Dendritic cell treated with granulocyte-macrophage colony-stimulating factor and Interleukin-4, amounts not matched to agents 40 ng/mL and 50 ng/mL, for 4 days (primary cell): ENCODE measurements at regions not wholly inside any gene's neighbourhood (a gene's known extent, or its start where the extent isn't known, plus 50 kb on each side); places are given as distances from the start of the nearest gene placed in this dataset.

Source experiments
- H3K27ac Mint-ChIP-seq: one replicate; pipeline ENCODE4 v1.8.0; 2022; ENCODE audit warnings: mild to moderate bottlenecking, mixed read lengths
- H3K27me3 Mint-ChIP-seq: one replicate; pipeline ENCODE4 v1.8.0; 2022; ENCODE audit warnings: mild to moderate bottlenecking, mixed read lengths
- H3K36me3 Mint-ChIP-seq: one replicate; pipeline ENCODE4 v1.8.0; 2022; ENCODE audit warnings: low read depth, mixed read lengths
- H3K4me1 Mint-ChIP-seq: one replicate; pipeline ENCODE4 v1.8.0; 2022; ENCODE audit warnings: low read depth, mixed read lengths
- H3K4me3 Mint-ChIP-seq: one replicate; pipeline ENCODE4 v1.8.0; 2022; ENCODE audit warnings: mild to moderate bottlenecking, moderate library complexity, mixed read lengths
- H3K9me3 Mint-ChIP-seq: one replicate; pipeline ENCODE4 v1.8.0; 2022; ENCODE audit warnings: mixed read lengths
- intact Hi-C: fragments of 100-400 bp; cut with micrococcal nuclease; formaldehyde crosslinking; loops from one replicate; pipeline ENCODE4 v1.15.0; 2022

DNA sequence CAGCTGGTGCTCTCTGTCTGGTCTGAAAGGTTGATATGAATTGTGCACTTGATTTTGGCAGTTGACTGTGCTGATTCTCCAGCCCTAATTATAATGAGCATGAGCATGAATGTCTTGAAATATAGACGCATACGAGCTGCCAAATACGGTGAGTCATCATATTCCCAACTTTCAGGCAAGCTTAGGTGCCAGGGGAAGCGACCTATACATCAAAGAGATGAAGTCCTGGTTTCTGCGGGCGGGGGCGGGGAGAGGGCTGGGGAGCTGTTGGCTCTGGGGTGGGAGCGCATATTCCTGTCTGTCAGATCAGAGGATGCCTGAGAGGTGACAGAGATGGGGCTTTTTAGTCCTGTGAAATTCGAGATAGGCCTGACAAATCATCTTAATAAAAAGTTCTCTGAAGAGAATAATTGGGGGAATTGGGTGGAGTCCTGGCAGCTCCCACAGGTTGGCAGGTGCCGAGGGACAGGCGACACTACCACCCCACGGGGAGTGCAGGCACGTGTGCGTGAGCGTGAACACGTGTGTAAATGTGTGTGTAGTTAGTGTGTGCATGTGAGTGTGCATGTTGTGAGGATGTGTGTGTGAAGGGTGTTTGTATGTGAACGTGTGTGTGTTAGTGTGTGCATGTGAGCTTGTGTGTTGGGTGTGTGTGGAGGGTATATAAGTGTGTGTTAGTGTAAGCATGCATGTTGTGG, 865.3 kb downstream of the TBC1D22A start:
- Mint-ChIP-seq H3K4me1 (no peaks in the 10 kb centered on the region), H3K27ac (no peak overlapping the region), H3K36me3 (no peaks in the 10 kb centered on the region), H3K9me3 (no peaks in the 10 kb centered on the region), H3K27me3 (no peaks in the 10 kb centered on the region), H3K4me3 (no peak overlapping the region)
- intact Hi-C loops = no loop called here

GRCh38 chr22:47626428-47627390, 864.3 kb downstream of the TBC1D22A start:
- Mint-ChIP-seq H3K9me3 (no peaks in the 10 kb centered on the region), H3K4me3 (no peak overlapping the region), H3K4me1 (no peaks in the 10 kb centered on the region), H3K27ac (no peak overlapping the region), H3K36me3 (no peaks in the 10 kb centered on the region), H3K27me3 (no peaks in the 10 kb centered on the region)
- intact Hi-C loops = no loop called here

DNA sequence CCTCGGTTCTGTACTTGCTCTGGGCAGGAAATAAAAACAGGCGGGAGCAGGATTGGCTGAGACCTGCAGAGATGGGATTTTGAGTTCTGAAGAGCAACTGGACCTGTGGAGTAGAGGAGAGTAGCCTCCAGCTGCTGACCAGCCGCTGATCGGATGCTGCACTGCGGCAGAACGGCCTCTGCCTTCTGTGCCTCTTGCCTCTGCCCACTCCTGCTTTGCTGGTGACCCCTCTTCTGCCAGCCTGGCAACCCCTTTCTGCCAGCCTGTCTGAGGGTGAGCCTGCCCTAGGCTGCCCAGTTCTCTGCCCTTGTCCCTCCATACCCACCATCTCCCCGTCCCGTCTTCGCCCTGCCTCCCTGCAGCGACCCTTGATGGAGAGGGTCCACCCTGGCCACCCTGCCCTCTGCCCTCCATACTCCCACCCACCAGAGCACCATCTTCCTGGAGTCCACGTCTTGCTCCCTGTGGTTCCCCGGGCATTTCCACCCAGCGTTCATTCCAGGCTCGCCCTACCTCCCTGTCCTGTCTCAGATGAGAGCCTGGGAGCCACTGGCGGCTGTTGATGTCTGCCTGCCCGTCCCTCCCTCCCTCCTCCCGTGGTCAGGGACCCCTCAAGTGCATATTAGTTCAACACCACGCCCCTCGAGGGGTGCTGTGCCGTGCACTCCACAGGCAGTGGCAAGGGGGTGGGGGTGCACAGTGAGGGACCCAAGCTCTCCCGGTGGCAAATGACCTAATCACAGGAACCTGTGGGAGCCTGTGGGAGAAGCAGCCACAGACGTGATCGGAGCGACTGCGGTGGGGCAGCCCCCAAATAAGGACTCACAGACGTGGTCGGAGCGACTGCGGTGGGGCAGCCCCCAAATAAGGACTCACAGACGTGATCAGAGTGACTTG, 863.3 kb downstream of the TBC1D22A start:
- Mint-ChIP-seq H3K4me3 (no peak overlapping the region), H3K36me3 (no peaks in the 10 kb centered on the region), H3K27ac (no peak overlapping the region), H3K27me3 (no peaks in the 10 kb centered on the region), H3K4me1 (no peaks in the 10 kb centered on the region), H3K9me3 (no peaks in the 10 kb centered on the region)
- intact Hi-C loops = no loop called here

DNA sequence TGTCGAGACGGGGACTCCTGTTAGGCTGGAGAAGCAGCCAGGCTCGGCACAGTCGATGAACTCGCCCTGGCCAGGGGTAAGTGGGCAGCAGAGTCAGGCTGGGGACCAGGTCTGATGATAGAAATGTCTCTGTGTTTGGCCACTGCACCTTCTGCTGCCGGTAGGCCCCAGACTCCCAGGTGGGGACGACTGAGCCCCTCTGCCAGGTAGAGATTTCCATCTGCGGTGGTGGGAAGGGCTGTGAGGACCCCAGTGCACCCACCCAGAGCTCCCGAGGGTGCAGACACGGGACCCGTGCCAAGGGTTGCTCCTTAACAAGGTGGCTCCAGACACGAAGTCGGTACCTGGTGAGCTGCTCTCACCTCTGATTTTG, 862.5 kb downstream of the TBC1D22A start:
- no peaks in the 10 kb centered on the region for H3K27me3 Mint-ChIP-seq
- H3K4me3 Mint-ChIP-seq = no peak overlapping the region
- no peaks in the 10 kb centered on the region for H3K36me3 Mint-ChIP-seq
- H3K4me1 Mint-ChIP-seq = no peaks in the 10 kb centered on the region
- intact Hi-C loops = no loop called here
- H3K9me3 Mint-ChIP-seq = no peaks in the 10 kb centered on the region
- no peak overlapping the region for H3K27ac Mint-ChIP-seq

GRCh38 chr22:47624252-47625012, 862.0 kb downstream of the TBC1D22A start:
- no peak overlapping the region for H3K4me3 Mint-ChIP-seq
- no peaks in the 10 kb centered on the region for H3K27me3 Mint-ChIP-seq
- no peaks in the 10 kb centered on the region for H3K9me3 Mint-ChIP-seq
- no peaks in the 10 kb centered on the region for H3K4me1 Mint-ChIP-seq
- intact Hi-C loops = no loop called here
- no peak overlapping the region for H3K27ac Mint-ChIP-seq
- H3K36me3 Mint-ChIP-seq = no peaks in the 10 kb centered on the region

- H3K27ac Mint-ChIP-seq = no peak overlapping the region
- intact Hi-C loops = no loop called here
- H3K4me3 Mint-ChIP-seq = no peak overlapping the region
- no peaks in the 10 kb centered on the region for H3K36me3 Mint-ChIP-seq
- no peaks in the 10 kb centered on the region for H3K4me1 Mint-ChIP-seq
- no peaks in the 10 kb centered on the region for H3K27me3 Mint-ChIP-seq
- no peaks in the 10 kb centered on the region for H3K9me3 Mint-ChIP-seq
These were observed 861.3 kb downstream of the TBC1D22A start for GRCh38 chr22:47623763-47624148.

DNA sequence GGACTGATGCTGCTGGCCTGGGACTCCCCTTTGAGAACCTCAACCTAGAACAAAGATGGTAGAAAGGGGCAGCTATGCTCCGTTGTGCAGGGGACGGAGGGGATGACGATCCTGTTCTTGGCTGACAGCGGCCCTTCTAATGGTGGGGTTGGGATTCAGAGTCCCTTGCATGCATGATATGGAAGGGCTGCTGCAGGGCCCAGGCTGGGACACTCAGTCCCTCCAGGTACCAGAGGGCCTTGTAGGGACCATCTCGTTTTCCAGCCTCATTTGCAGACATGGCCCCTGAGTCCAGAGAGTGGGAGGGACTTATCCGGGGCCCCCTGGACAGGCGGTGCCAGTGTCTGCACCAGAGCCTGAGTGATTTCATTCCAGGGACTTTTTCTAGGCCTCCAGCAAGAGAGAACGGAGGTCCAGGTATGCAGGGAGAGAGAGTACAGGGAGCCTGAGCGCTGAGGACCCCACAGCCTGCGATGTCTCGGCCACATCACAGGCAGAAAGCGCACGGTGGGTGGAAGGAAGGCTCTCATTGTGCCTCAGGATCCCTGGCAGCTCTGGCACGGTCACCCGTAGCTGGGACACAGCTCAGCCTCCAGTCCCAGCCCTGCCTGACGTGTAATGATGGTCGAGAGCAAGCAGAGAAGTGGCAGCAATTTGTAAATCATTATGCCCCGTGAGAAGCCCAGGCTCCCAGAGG, 860.8 kb downstream of the TBC1D22A start:
- H3K27me3 Mint-ChIP-seq = peaks cover 3% of the 10 kb centered on the region
- no peak overlapping the region for H3K27ac Mint-ChIP-seq
- H3K4me3 Mint-ChIP-seq = no peak overlapping the region
- H3K9me3 Mint-ChIP-seq = no peaks in the 10 kb centered on the region
- no peaks in the 10 kb centered on the region for H3K36me3 Mint-ChIP-seq
- H3K4me1 Mint-ChIP-seq = no peaks in the 10 kb centered on the region
- intact Hi-C loops = no loop called here

- Mint-ChIP-seq H3K4me3 (no peak overlapping the region), H3K27me3 (peaks cover 5% of the 10 kb centered on the region), H3K27ac (no peak overlapping the region), H3K9me3 (no peaks in the 10 kb centered on the region), H3K36me3 (no peaks in the 10 kb centered on the region), H3K4me1 (no peaks in the 10 kb centered on the region)
- intact Hi-C loops = no loop called here
These were observed 860.1 kb downstream of the TBC1D22A start for GRCh38 chr22:47622541-47622940.

DNA sequence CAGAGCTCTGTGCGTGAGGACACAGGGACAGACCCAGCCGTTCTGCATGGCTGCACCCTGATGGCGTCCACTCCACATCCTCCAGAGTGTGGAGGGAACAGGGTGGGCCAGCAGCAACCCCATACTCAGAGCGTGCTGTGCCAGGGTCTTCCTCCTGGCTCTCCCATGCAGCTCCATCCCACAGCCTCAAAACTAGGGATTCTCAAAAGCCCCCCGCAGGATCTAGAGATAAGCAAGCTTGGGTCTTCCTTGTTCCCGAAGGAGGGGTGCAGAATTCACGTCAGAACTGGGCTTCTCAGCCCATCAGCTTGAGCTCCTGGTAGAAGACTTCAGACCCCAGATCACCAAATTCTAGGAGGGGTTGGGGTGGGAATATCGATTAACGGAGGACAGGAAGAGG, 858.8 kb downstream of the TBC1D22A start:
- Mint-ChIP-seq H3K27ac (no peak overlapping the region), H3K27me3 (peaks cover 5% of the 10 kb centered on the region), H3K4me3 (no peak overlapping the region), H3K9me3 (no peaks in the 10 kb centered on the region), H3K36me3 (no peaks in the 10 kb centered on the region), H3K4me1 (no peaks in the 10 kb centered on the region)
- intact Hi-C loops = no loop called here

GRCh38 chr22:47620391-47620790, 857.9 kb downstream of the TBC1D22A start:
- H3K9me3 Mint-ChIP-seq = no peaks in the 10 kb centered on the region
- no peak overlapping the region for H3K27ac Mint-ChIP-seq
- no peak overlapping the region for H3K4me3 Mint-ChIP-seq
- no peaks in the 10 kb centered on the region for H3K36me3 Mint-ChIP-seq
- intact Hi-C loops = no loop called here
- H3K4me1 Mint-ChIP-seq = no peaks in the 10 kb centered on the region
- peaks cover 5% of the 10 kb centered on the region for H3K27me3 Mint-ChIP-seq

GRCh38 chr22:47619631-47620030, 857.2 kb downstream of the TBC1D22A start:
- H3K27me3 Mint-ChIP-seq = peaks cover 5% of the 10 kb centered on the region
- no peak overlapping the region for H3K27ac Mint-ChIP-seq
- H3K4me3 Mint-ChIP-seq = no peak overlapping the region
- no peaks in the 10 kb centered on the region for H3K9me3 Mint-ChIP-seq
- H3K36me3 Mint-ChIP-seq = no peaks in the 10 kb centered on the region
- intact Hi-C loops = no loop called here
- no peaks in the 10 kb centered on the region for H3K4me1 Mint-ChIP-seq

- no peaks in the 10 kb centered on the region for H3K36me3 Mint-ChIP-seq
- intact Hi-C loops = no loop called here
- no peaks in the 10 kb centered on the region for H3K4me1 Mint-ChIP-seq
- no peak overlapping the region for H3K27ac Mint-ChIP-seq
- H3K27me3 Mint-ChIP-seq = peaks cover 5% of the 10 kb centered on the region
- no peaks in the 10 kb centered on the region for H3K9me3 Mint-ChIP-seq
- no peak overlapping the region for H3K4me3 Mint-ChIP-seq
These were observed 855.9 kb downstream of the TBC1D22A start for GRCh38 chr22:47618180-47619010.
